MM.1S (cell line): ENCODE measurements at regions not wholly inside any gene's neighbourhood (a gene's known extent, or its start where the extent isn't known, plus 50 kb on each side); places are given as distances from the start of the nearest gene placed in this dataset.

Experiments used
- EZH2 ChIP-seq: fragments of 300-600 bp; sonication (generic); optimal IDR thresholded peaks from 2 replicates; pipeline ENCODE3; 2017; ENCODE audit warnings: low read depth, mild to moderate bottlenecking, antibody characterized with exemption, low read length, mixed read lengths
- EZH2phosphoT487 ChIP-seq: fragments of 300-600 bp; sonication (generic); IDR thresholded peaks from 2 replicates; pipeline ENCODE4 v1.6.1; 2018; ENCODE audit warnings: antibody characterized with exemption, low read length
- TF ChIP-seq, protein P1 (sequence below): fragments of 300-600 bp; sonication (generic); IDR thresholded peaks from 2 replicates; pipeline ENCODE4 v1.5.1; 2016; ENCODE audit warnings: antibody characterized with exemption, low read length, mixed read lengths

GRCh38 chr11:81220146-81220895 lies 1513.3 kb downstream of the FAM181B start:
- TF ChIP-seq, protein P1, sequence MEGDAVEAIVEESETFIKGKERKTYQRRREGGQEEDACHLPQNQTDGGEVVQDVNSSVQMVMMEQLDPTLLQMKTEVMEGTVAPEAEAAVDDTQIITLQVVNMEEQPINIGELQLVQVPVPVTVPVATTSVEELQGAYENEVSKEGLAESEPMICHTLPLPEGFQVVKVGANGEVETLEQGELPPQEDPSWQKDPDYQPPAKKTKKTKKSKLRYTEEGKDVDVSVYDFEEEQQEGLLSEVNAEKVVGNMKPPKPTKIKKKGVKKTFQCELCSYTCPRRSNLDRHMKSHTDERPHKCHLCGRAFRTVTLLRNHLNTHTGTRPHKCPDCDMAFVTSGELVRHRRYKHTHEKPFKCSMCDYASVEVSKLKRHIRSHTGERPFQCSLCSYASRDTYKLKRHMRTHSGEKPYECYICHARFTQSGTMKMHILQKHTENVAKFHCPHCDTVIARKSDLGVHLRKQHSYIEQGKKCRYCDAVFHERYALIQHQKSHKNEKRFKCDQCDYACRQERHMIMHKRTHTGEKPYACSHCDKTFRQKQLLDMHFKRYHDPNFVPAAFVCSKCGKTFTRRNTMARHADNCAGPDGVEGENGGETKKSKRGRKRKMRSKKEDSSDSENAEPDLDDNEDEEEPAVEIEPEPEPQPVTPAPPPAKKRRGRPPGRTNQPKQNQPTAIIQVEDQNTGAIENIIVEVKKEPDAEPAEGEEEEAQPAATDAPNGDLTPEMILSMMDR: no peak
- no peak for TF ChIP-seq EZH2phosphoT487
- no peak for TF ChIP-seq EZH2
